ENCODE measurements at regions not wholly inside any gene's neighbourhood (a gene's known extent, or its start where the extent isn't known, plus 50 kb on each side); places are given as distances from the start of the nearest gene placed in this dataset.
"Not testable (repeated sequence)": the region's sequence is repeated elsewhere in the genome, so short reads cannot be mapped to it uniquely, and the experiment has no call there.

GRCh38 chr1:111063595-111063994, 76.3 kb downstream of the DRAM2 start:
- no peak for DNase-seq (ENCODE audit: low read depth, low spot score)

GRCh38 chr1:111062624-111063023, 77.3 kb downstream of the DRAM2 start:
- DNase-seq (ENCODE audit: low read depth, low spot score), result no peak

- no peak for DNase-seq (ENCODE audit: low read depth, low spot score)
Observed at GRCh38 chr1:111062081-111062480, 77.8 kb downstream of the DRAM2 start.

GRCh38 chr1:111054656-111055055, 85.2 kb downstream of the DRAM2 start:
- no peak for DNase-seq (ENCODE audit: low read depth, low spot score)

- DNase-seq (ENCODE audit: low read depth, low spot score), result no peak
Observed at GRCh38 chr1:111052246-111052645, 87.6 kb downstream of the DRAM2 start.

- DNase-seq (ENCODE audit: low read depth, low spot score), result not testable (repeated sequence)
Observed at GRCh38 chr1:111048253-111048652, 84.5 kb upstream of the LRIF1 start.

- DNase-seq (ENCODE audit: low read depth, low spot score), result no peak
Observed at GRCh38 chr1:111045033-111045722, 81.5 kb upstream of the LRIF1 start.

- DNase-seq (ENCODE audit: low read depth, low spot score), result peak; percentile 14
Observed at GRCh38 chr1:111032295-111032897, 68.7 kb upstream of the LRIF1 start.

- DNase-seq (ENCODE audit: low read depth, low spot score), result peak; percentile 4
Observed at GRCh38 chr1:111030590-111030989, 66.9 kb upstream of the LRIF1 start.

GRCh38 chr1:111025109-111025508, 61.4 kb upstream of the LRIF1 start:
- DNase-seq (ENCODE audit: low read depth, low spot score), result no peak

- DNase-seq (ENCODE audit: low read depth, low spot score), result no peak
Observed at GRCh38 chr1:111015222-111015621, 51.5 kb upstream of the LRIF1 start.
